Calu3 (cell line): ENCODE measurements at regions not wholly inside any gene's neighbourhood (a gene's known extent, or its start where the extent isn't known, plus 50 kb on each side); places are given as distances from the start of the nearest gene placed in this dataset.

Source experiments
- BruUV-seq: library from RNA; stranded (reverse); fragments of 400-500 nt; replicated peaks from 2 replicates; lab custom pipeline; 2021; lab: Mats Ljungman, UMichigan
- CTCF ChIA-PET: fragments of 300-600 bp; sonication (Branson Sonifier 250); formaldehyde crosslinking; loops from one replicate; lab custom pipeline; 2022; ENCODE audit warnings: antibody characterized with exemption; lab: Charles Lee
- DNase-seq: peaks from one replicate; pipeline ENCODE4 v3.0.0; 2022
- H3K27ac Mint-ChIP-seq: one replicate; pipeline ENCODE4 v1.8.0; 2022; ENCODE audit warnings: mixed read lengths; ENCODE audit not compliant: unreplicated experiment
- H3K27me3 Mint-ChIP-seq: one replicate; pipeline ENCODE4 v1.8.0; 2022; ENCODE audit warnings: mixed read lengths; ENCODE audit not compliant: unreplicated experiment
- H3K36me3 Mint-ChIP-seq: one replicate; pipeline ENCODE4 v1.8.0; 2022; ENCODE audit warnings: mild to moderate bottlenecking, moderate library complexity, mixed read lengths; ENCODE audit not compliant: insufficient read depth, unreplicated experiment
- H3K4me1 Mint-ChIP-seq: one replicate; pipeline ENCODE4 v1.8.0; 2022; ENCODE audit warnings: mild to moderate bottlenecking, low read depth, mixed read lengths; ENCODE audit not compliant: unreplicated experiment
- H3K4me3 Mint-ChIP-seq: one replicate; pipeline ENCODE4 v1.8.0; 2022; ENCODE audit warnings: mild to moderate bottlenecking, low read depth, moderate library complexity, mixed read lengths; ENCODE audit not compliant: unreplicated experiment
- H3K9me3 Mint-ChIP-seq: one replicate; pipeline ENCODE4 v1.8.0; 2022; ENCODE audit warnings: low read depth, mixed read lengths; ENCODE audit not compliant: unreplicated experiment
- CTCF ChIP-seq: fragments of 200-600 bp; IDR thresholded peaks from one replicate; pipeline ENCODE4 v1.8.0; 2022; ENCODE audit warnings: antibody characterized with exemption; ENCODE audit not compliant: unreplicated experiment
- intact Hi-C: fragments of 100-400 bp; cut with micrococcal nuclease; formaldehyde crosslinking; loops from one replicate; pipeline ENCODE4 v1.10.0; 2022; ENCODE audit not compliant: unreplicated experiment

- no TSS peak for BruUV-seq
- DNase-seq: no peak
- no peaks in the 10 kb centered on the region for H3K36me3 Mint-ChIP-seq
- no peak overlapping the region for H3K27ac Mint-ChIP-seq
- peaks cover 97% of the 10 kb centered on the region for H3K27me3 Mint-ChIP-seq
- no peak overlapping the region for H3K4me3 Mint-ChIP-seq
- H3K9me3 Mint-ChIP-seq: no peaks in the 10 kb centered on the region
- intact Hi-C loops: no loop called here
- TF ChIP-seq CTCF: no peak
- CTCF ChIA-PET: interaction anchor here (0.6 kb wide), 1 partner anchor 878 kb away, joined by 22 read pairs; no protein-coding TSS in a partner anchor
- no peaks in the 10 kb centered on the region for H3K4me1 Mint-ChIP-seq
Observed at GRCh38 chr17:79341222-79341780, 266.7 kb downstream of the ENGASE start.

- Mint-ChIP-seq H3K27me3 (peaks cover 98% of the 10 kb centered on the region), H3K27ac (no peak overlapping the region)
Observed at GRCh38 chr17:79340333-79341221, 266.0 kb downstream of the ENGASE start.

GRCh38 chr17:79339321-79339720 lies 264.7 kb downstream of the ENGASE start:
- CTCF ChIA-PET: no interaction called here
- no peak for TF ChIP-seq CTCF
- intact Hi-C loops: no loop called here
- H3K9me3 Mint-ChIP-seq: no peaks in the 10 kb centered on the region
- peaks cover 98% of the 10 kb centered on the region for H3K27me3 Mint-ChIP-seq
- no peaks in the 10 kb centered on the region for H3K36me3 Mint-ChIP-seq
- no peaks in the 10 kb centered on the region for H3K4me1 Mint-ChIP-seq
- no peak overlapping the region for H3K27ac Mint-ChIP-seq
- DNase-seq: no peak
- no TSS peak for BruUV-seq
- no peak overlapping the region for H3K4me3 Mint-ChIP-seq

More at GRCh38 chr17:79340333-79341221, 266.0 kb downstream of the ENGASE start:
- Mint-ChIP-seq H3K4me1 (no peaks in the 10 kb centered on the region), H3K4me3 (no peak overlapping the region), H3K36me3 (no peaks in the 10 kb centered on the region), H3K9me3 (no peaks in the 10 kb centered on the region)
- no TSS peak for BruUV-seq
- intact Hi-C loops: no loop called here
- DNase-seq: no peak
- CTCF ChIA-PET: interaction anchor here (0.7 kb wide), 1 partner anchor 165 kb away, joined by 3 read pairs; no protein-coding TSS in a partner anchor
- TF ChIP-seq CTCF: no peak

DNA sequence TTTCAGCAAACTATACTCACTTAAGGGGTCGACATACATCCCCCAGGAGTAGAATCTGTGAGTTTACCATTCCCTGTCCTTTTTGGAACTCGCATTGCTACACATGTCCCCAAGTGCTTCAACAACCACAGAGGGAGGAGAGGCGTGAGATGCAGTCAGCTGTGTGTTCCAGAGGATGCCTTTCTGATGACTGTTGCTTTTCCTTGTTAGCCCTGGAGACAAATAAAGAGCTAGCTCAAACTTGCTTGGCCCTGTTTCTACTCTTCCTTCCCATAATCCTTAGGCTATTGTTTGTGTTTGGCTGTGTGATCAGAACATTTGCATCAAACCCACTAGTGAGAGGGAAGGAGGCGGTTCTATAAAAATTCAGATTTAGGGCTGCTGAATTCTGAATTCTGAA lies 264.0 kb downstream of the ENGASE start:
- CTCF ChIA-PET: no interaction called here
- H3K4me3 Mint-ChIP-seq: no peak overlapping the region
- intact Hi-C loops: no loop called here
- no peak overlapping the region for H3K27ac Mint-ChIP-seq
- no peaks in the 10 kb centered on the region for H3K36me3 Mint-ChIP-seq
- no peaks in the 10 kb centered on the region for H3K4me1 Mint-ChIP-seq
- peaks cover 99% of the 10 kb centered on the region for H3K27me3 Mint-ChIP-seq
- TF ChIP-seq CTCF: no peak
- no peaks in the 10 kb centered on the region for H3K9me3 Mint-ChIP-seq
- DNase-seq: no peak
- BruUV-seq: no TSS peak
